Activated T-helper 17 cell treated with anti-CD3 and anti-CD28 coated beads, Interleukin-2, amount 50 U/mL, for 72 hours (primary cell): ENCODE measurements at regions not wholly inside any gene's neighbourhood (a gene's known extent, or its start where the extent isn't known, plus 50 kb on each side); places are given as distances from the start of the nearest gene placed in this dataset.

Experiments
- ATAC-seq: fragments of 150-1000 bp; cut with Tn5 transposase; replicated peaks from 2 replicates; pipeline ENCODE4 v1.10.0; 2021; ENCODE audit warnings: mild to moderate bottlenecking, moderate library complexity
- H3K27ac Mint-ChIP-seq: one replicate; pipeline ENCODE4 v1.8.0; 2022; ENCODE audit warnings: mixed read lengths
- H3K27me3 Mint-ChIP-seq: one replicate; pipeline ENCODE4 v1.8.0; 2022; ENCODE audit warnings: mixed read lengths
- H3K36me3 Mint-ChIP-seq: one replicate; pipeline ENCODE4 v1.8.0; 2022; ENCODE audit warnings: low read depth, mild to moderate bottlenecking, mixed read lengths
- H3K4me1 Mint-ChIP-seq: one replicate; pipeline ENCODE4 v1.8.0; 2022; ENCODE audit warnings: mixed read lengths
- H3K4me3 Mint-ChIP-seq: one replicate; pipeline ENCODE4 v1.8.0; 2022; ENCODE audit warnings: mild to moderate bottlenecking, mixed read lengths
- H3K9me3 Mint-ChIP-seq: one replicate; pipeline ENCODE4 v1.8.0; 2022; ENCODE audit warnings: mixed read lengths

- Mint-ChIP-seq H3K4me3 (no peak overlapping the region), H3K27me3 (peaks cover 29% of the 10 kb centered on the region), H3K4me1 (no peaks in the 10 kb centered on the region), H3K36me3 (no peaks in the 10 kb centered on the region), H3K27ac (no peak overlapping the region), H3K9me3 (no peaks in the 10 kb centered on the region)
- no peak for ATAC-seq
Observed at GRCh38 chr2:65737452-65738011, 305.1 kb upstream of the SPRED2 start.

GRCh38 chr2:65731476-65731875 is 299.1 kb upstream of the SPRED2 start:
- H3K36me3 Mint-ChIP-seq: no peaks in the 10 kb centered on the region
- no peak overlapping the region for H3K27ac Mint-ChIP-seq
- no peak overlapping the region for H3K4me3 Mint-ChIP-seq
- no peak for ATAC-seq
- H3K4me1 Mint-ChIP-seq: no peaks in the 10 kb centered on the region
- H3K27me3 Mint-ChIP-seq: peaks cover 12% of the 10 kb centered on the region
- no peaks in the 10 kb centered on the region for H3K9me3 Mint-ChIP-seq

GRCh38 chr2:65730186-65730585 is 297.8 kb upstream of the SPRED2 start:
- no peaks in the 10 kb centered on the region for H3K4me1 Mint-ChIP-seq
- no peak overlapping the region for H3K27ac Mint-ChIP-seq
- no peak for ATAC-seq
- no peaks in the 10 kb centered on the region for H3K36me3 Mint-ChIP-seq
- no peaks in the 10 kb centered on the region for H3K9me3 Mint-ChIP-seq
- H3K4me3 Mint-ChIP-seq: no peak overlapping the region
- peaks cover 11% of the 10 kb centered on the region for H3K27me3 Mint-ChIP-seq

- H3K36me3 Mint-ChIP-seq: no peaks in the 10 kb centered on the region
- no peaks in the 10 kb centered on the region for H3K9me3 Mint-ChIP-seq
- no peak overlapping the region for H3K27ac Mint-ChIP-seq
- no peak overlapping the region for H3K4me3 Mint-ChIP-seq
- no peaks in the 10 kb centered on the region for H3K4me1 Mint-ChIP-seq
- peaks cover 6% of the 10 kb centered on the region for H3K27me3 Mint-ChIP-seq
- no peak for ATAC-seq
Observed at GRCh38 chr2:65729246-65729645, 296.8 kb upstream of the SPRED2 start.

GRCh38 chr2:65728477-65729180 is 296.2 kb upstream of the SPRED2 start:
- no peaks in the 10 kb centered on the region for H3K9me3 Mint-ChIP-seq
- peaks cover 4% of the 10 kb centered on the region for H3K27me3 Mint-ChIP-seq
- no peaks in the 10 kb centered on the region for H3K36me3 Mint-ChIP-seq
- H3K4me3 Mint-ChIP-seq: no peak overlapping the region
- no peak overlapping the region for H3K27ac Mint-ChIP-seq
- ATAC-seq: no peak
- H3K4me1 Mint-ChIP-seq: no peaks in the 10 kb centered on the region

GRCh38 chr2:65727816-65728215 is 295.4 kb upstream of the SPRED2 start:
- no peaks in the 10 kb centered on the region for H3K4me1 Mint-ChIP-seq
- peaks cover 9% of the 10 kb centered on the region for H3K27me3 Mint-ChIP-seq
- ATAC-seq: no peak
- no peak overlapping the region for H3K4me3 Mint-ChIP-seq
- no peaks in the 10 kb centered on the region for H3K36me3 Mint-ChIP-seq
- no peaks in the 10 kb centered on the region for H3K9me3 Mint-ChIP-seq
- no peak overlapping the region for H3K27ac Mint-ChIP-seq

GRCh38 chr2:65727381-65727780 is 295.0 kb upstream of the SPRED2 start:
- Mint-ChIP-seq H3K4me1 (no peaks in the 10 kb centered on the region), H3K27me3 (peaks cover 12% of the 10 kb centered on the region), H3K9me3 (no peaks in the 10 kb centered on the region), H3K36me3 (no peaks in the 10 kb centered on the region), H3K4me3 (no peak overlapping the region), H3K27ac (no peak overlapping the region)
- no peak for ATAC-seq

- Mint-ChIP-seq H3K9me3 (no peaks in the 10 kb centered on the region), H3K27me3 (peaks cover 14% of the 10 kb centered on the region), H3K27ac (no peak overlapping the region), H3K36me3 (no peaks in the 10 kb centered on the region), H3K4me1 (no peaks in the 10 kb centered on the region), H3K4me3 (no peak overlapping the region)
- no peak for ATAC-seq
Observed at GRCh38 chr2:65724752-65725151, 292.4 kb upstream of the SPRED2 start.

- Mint-ChIP-seq H3K4me1 (no peaks in the 10 kb centered on the region), H3K36me3 (no peaks in the 10 kb centered on the region), H3K27ac (no peak overlapping the region), H3K27me3 (peaks cover 14% of the 10 kb centered on the region), H3K4me3 (no peak overlapping the region), H3K9me3 (no peaks in the 10 kb centered on the region)
- no peak for ATAC-seq
Observed at GRCh38 chr2:65724336-65724735, 291.9 kb upstream of the SPRED2 start.

GRCh38 chr2:65722028-65722778 is 289.8 kb upstream of the SPRED2 start:
- H3K27me3 Mint-ChIP-seq: peaks cover 14% of the 10 kb centered on the region
- H3K36me3 Mint-ChIP-seq: no peaks in the 10 kb centered on the region
- no peak for ATAC-seq
- H3K27ac Mint-ChIP-seq: no peak overlapping the region
- H3K9me3 Mint-ChIP-seq: no peaks in the 10 kb centered on the region
- H3K4me3 Mint-ChIP-seq: no peak overlapping the region
- H3K4me1 Mint-ChIP-seq: no peaks in the 10 kb centered on the region

GRCh38 chr2:65716698-65717097 is 284.3 kb upstream of the SPRED2 start:
- ATAC-seq: no peak
- Mint-ChIP-seq H3K27me3 (no peaks in the 10 kb centered on the region), H3K9me3 (no peaks in the 10 kb centered on the region), H3K4me3 (no peak overlapping the region), H3K36me3 (no peaks in the 10 kb centered on the region), H3K27ac (no peak overlapping the region), H3K4me1 (no peaks in the 10 kb centered on the region)

- Mint-ChIP-seq H3K36me3 (no peaks in the 10 kb centered on the region), H3K4me3 (no peak overlapping the region), H3K9me3 (no peaks in the 10 kb centered on the region), H3K27ac (no peak overlapping the region), H3K4me1 (no peaks in the 10 kb centered on the region), H3K27me3 (no peaks in the 10 kb centered on the region)
- no peak for ATAC-seq
Observed at GRCh38 chr2:65715323-65715722, 282.9 kb upstream of the SPRED2 start.

GRCh38 chr2:65714866-65715265 is 282.5 kb upstream of the SPRED2 start:
- no peaks in the 10 kb centered on the region for H3K9me3 Mint-ChIP-seq
- no peaks in the 10 kb centered on the region for H3K4me1 Mint-ChIP-seq
- no peak overlapping the region for H3K4me3 Mint-ChIP-seq
- ATAC-seq: no peak
- H3K27ac Mint-ChIP-seq: no peak overlapping the region
- H3K27me3 Mint-ChIP-seq: no peaks in the 10 kb centered on the region
- no peaks in the 10 kb centered on the region for H3K36me3 Mint-ChIP-seq

- Mint-ChIP-seq H3K4me1 (no peaks in the 10 kb centered on the region), H3K9me3 (no peaks in the 10 kb centered on the region), H3K4me3 (no peak overlapping the region), H3K27me3 (peaks cover 13% of the 10 kb centered on the region), H3K36me3 (no peaks in the 10 kb centered on the region), H3K27ac (no peak overlapping the region)
- no peak for ATAC-seq
Observed at GRCh38 chr2:65711863-65712262, 279.5 kb upstream of the SPRED2 start.

- no peak for ATAC-seq
- H3K36me3 Mint-ChIP-seq: no peaks in the 10 kb centered on the region
- H3K4me1 Mint-ChIP-seq: no peaks in the 10 kb centered on the region
- no peaks in the 10 kb centered on the region for H3K9me3 Mint-ChIP-seq
- H3K27me3 Mint-ChIP-seq: peaks cover 13% of the 10 kb centered on the region
- H3K4me3 Mint-ChIP-seq: no peak overlapping the region
- H3K27ac Mint-ChIP-seq: no peak overlapping the region
Observed at GRCh38 chr2:65710779-65711295, 278.4 kb upstream of the SPRED2 start.
